ENCODE measurements at regions not wholly inside any gene's neighbourhood (a gene's known extent, or its start where the extent isn't known, plus 50 kb on each side); places are given as distances from the start of the nearest gene placed in this dataset.

DNA sequence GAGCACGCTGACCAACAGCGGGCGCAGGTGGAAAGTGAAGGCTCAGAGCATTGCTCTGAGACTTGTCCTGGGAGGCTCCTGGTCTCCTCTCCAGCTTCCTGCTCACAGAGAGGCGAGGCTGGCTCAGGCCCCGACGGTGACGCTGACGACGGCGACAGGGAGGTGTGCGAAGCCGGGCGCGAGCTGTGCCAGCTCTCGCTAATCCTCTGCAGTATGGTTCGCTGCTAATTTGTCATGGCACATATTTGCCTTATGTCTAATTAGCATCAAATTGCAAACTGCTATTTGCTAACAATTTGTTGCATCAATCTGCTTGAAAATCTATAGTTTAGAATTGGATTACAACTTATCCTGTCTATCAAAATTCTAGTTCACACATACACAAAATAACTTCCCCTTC is 469.8 kb upstream of the ZNF507 start:
- TF ChIP-seq, protein P1, sequence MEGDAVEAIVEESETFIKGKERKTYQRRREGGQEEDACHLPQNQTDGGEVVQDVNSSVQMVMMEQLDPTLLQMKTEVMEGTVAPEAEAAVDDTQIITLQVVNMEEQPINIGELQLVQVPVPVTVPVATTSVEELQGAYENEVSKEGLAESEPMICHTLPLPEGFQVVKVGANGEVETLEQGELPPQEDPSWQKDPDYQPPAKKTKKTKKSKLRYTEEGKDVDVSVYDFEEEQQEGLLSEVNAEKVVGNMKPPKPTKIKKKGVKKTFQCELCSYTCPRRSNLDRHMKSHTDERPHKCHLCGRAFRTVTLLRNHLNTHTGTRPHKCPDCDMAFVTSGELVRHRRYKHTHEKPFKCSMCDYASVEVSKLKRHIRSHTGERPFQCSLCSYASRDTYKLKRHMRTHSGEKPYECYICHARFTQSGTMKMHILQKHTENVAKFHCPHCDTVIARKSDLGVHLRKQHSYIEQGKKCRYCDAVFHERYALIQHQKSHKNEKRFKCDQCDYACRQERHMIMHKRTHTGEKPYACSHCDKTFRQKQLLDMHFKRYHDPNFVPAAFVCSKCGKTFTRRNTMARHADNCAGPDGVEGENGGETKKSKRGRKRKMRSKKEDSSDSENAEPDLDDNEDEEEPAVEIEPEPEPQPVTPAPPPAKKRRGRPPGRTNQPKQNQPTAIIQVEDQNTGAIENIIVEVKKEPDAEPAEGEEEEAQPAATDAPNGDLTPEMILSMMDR (IDR thresholded peaks at IDR 0.05) = no peak
- TF ChIP-seq POLR2A (IDR thresholded peaks at IDR 0.05) = no peak
